ENCODE measurements at regions not wholly inside any gene's neighbourhood (a gene's known extent, or its start where the extent isn't known, plus 50 kb on each side); places are given as distances from the start of the nearest gene placed in this dataset.

DNA sequence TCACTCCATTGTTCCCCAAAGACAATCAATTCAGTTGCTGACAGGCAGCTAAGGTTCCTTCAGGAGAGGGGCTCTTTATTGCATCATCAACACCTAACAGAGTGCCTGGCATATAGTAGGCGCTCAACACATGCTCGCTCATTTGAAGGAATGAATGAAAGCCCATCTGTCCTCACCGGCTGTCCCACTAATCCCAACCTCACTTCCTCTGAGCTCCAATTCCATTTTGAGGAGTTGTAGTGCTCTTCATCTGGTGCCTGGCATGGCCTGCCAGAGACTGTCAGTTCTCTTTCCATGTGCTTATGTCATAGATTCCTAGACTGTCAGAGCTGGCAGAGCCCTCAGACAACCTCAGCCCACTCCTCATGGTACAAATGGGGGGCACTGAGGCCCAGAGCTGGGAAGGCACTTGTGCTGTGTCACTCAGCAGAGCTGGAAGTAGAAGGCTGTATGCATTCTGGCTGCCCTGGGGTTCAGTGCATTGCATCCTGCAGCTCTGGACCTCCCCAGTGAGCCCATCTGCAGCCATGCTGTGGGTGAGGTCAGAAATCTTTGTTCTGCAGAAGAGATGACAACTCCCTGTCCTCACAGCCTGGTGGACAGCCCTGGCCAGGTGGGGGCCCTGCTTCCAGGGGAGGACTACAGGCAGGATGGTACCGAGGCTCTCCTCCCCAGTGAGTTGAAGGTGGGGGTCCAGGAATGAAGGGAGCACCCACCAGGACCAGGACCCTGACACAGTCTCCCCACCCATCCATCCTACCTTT lies 134.9 kb upstream of the PJA1 start:
- no peak overlapping the region for H3K4me3 ChIP-seq
- H3K27ac ChIP-seq (ENCODE audit: low read depth in 1 of 2, low read length in 1 of 2): no peak overlapping the region
- DNase-seq (no peak), ATAC-seq (ENCODE audit: insufficient read depth, low FRiP score) (no peak)
- TF ChIP-seq, protein P1, sequence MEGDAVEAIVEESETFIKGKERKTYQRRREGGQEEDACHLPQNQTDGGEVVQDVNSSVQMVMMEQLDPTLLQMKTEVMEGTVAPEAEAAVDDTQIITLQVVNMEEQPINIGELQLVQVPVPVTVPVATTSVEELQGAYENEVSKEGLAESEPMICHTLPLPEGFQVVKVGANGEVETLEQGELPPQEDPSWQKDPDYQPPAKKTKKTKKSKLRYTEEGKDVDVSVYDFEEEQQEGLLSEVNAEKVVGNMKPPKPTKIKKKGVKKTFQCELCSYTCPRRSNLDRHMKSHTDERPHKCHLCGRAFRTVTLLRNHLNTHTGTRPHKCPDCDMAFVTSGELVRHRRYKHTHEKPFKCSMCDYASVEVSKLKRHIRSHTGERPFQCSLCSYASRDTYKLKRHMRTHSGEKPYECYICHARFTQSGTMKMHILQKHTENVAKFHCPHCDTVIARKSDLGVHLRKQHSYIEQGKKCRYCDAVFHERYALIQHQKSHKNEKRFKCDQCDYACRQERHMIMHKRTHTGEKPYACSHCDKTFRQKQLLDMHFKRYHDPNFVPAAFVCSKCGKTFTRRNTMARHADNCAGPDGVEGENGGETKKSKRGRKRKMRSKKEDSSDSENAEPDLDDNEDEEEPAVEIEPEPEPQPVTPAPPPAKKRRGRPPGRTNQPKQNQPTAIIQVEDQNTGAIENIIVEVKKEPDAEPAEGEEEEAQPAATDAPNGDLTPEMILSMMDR (IDR thresholded peaks at IDR 0.05; ENCODE audit: control extremely low read depth, extremely low read depth): no peak
- no peaks in the 10 kb centered on the region for H3K9me3 ChIP-seq (ENCODE audit: control insufficient read depth in 4 of 4, insufficient read depth in 3 of 4, low read length in 3 of 4)
- H3K27me3 ChIP-seq (ENCODE audit: control insufficient read depth in 3 of 3, insufficient read depth in 3 of 3, low read length in 2 of 3): peaks cover 0 to 3% (median 3%) of the 10 kb centered on the region in 3 donors
- no peaks in the 10 kb centered on the region for H3K4me1 ChIP-seq (ENCODE audit: control insufficient read depth in 5 of 5, insufficient read depth in 5 of 5, low read length in 5 of 5)
- no peak overlapping the region for H3K9ac ChIP-seq (ENCODE audit: insufficient read depth in 1 of 2, low read length in 2 of 2)
- WGBS, 2 donors: 74 to 79% methylated on average over 4 of the region's 4 CpGs
- no peaks in the 10 kb centered on the region for H3K36me3 ChIP-seq (ENCODE audit: control insufficient read depth in 4 of 4, insufficient read depth in 4 of 4, low read length in 4 of 4)

DNA sequence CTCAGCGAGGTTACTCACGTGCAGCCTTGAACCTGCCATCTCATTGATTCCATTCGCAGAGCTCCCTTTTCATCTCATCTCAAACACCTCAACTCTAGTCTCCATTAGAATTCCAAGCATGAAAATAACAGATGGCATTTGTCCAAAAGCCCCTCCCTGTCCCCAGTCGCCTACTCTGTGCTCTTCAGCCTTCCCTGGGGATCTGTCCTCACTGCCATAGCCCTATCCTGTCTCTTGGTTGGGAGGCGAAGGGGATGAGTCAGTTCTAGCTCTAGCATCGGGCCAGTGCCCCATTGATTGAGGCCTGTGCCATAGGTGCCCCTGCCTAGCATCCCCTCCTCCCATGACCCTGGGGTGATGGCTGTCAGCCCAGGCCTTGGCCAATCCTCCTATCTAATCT lies 134.0 kb upstream of the PJA1 start:
- no peaks in the 10 kb centered on the region for H3K9me3 ChIP-seq (ENCODE audit: control insufficient read depth in 4 of 4, insufficient read depth in 3 of 4, low read length in 3 of 4)
- no peak overlapping the region for H3K4me3 ChIP-seq
- no peak overlapping the region for H3K27ac ChIP-seq (ENCODE audit: low read depth in 1 of 2, low read length in 1 of 2)
- H3K27me3 ChIP-seq (ENCODE audit: control insufficient read depth in 3 of 3, insufficient read depth in 3 of 3, low read length in 2 of 3): peaks cover 0 to 3% (median 3%) of the 10 kb centered on the region in 3 donors
- ATAC-seq (ENCODE audit: insufficient read depth, low FRiP score): no peak
- TF ChIP-seq, protein P1 (IDR thresholded peaks at IDR 0.05; ENCODE audit: control extremely low read depth, extremely low read depth): no peak
- DNase-seq: no peak
- H3K4me1 ChIP-seq (ENCODE audit: control insufficient read depth in 5 of 5, insufficient read depth in 5 of 5, low read length in 5 of 5): no peaks in the 10 kb centered on the region
- no peak overlapping the region for H3K9ac ChIP-seq (ENCODE audit: insufficient read depth in 1 of 2, low read length in 2 of 2)
- WGBS, 2 donors: 76 to 99% methylated on average over 6 of the region's 6 CpGs
- H3K36me3 ChIP-seq (ENCODE audit: control insufficient read depth in 4 of 4, insufficient read depth in 4 of 4, low read length in 4 of 4): no peaks in the 10 kb centered on the region

DNA sequence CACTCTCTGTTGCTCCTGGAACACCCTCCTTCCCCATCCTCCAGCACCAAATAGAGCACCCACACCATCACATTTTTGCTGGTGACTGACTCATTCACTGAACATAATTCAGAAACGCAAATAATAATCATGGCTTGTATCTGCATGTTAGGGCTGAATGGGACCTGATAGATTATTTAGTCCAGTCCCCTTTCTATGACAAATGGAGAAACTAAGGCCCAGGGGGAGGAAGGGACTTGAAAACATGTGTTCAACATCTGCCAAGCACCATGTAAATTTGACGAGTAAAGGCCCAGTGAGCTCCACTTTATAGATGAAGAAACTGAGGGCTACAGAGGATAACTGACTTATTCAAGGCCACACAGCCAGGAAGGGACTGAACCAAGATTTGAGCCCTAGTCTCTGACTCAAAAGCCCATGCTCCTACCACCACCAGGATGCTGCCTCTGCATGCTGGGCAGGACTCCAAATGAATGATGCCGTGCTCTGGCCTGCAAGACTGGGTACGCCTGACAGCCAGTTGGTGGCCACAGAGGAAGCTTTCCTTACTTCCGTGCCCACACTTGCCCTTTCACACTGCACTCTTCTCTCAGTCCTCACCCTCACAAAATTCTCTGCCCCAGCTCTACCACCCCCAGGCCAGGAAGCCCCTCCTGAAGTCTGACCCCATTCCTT lies 133.3 kb upstream of the PJA1 start:
- 77 to 91% methylated on average over 4 to 5 of the region's 5 CpGs for WGBS, 2 donors

More for the DNA sequence above, 133.3 kb upstream of the PJA1 start:
- no peak for DNase-seq
- Histone ChIP-seq H3K9me3 (ENCODE audit: control insufficient read depth in 4 of 4, insufficient read depth in 3 of 4, low read length in 3 of 4) (no peaks in the 10 kb centered on the region), H3K27ac (ENCODE audit: low read depth in 1 of 2, low read length in 1 of 2) (no peak overlapping the region), H3K9ac (ENCODE audit: insufficient read depth in 1 of 2, low read length in 2 of 2) (no peak overlapping the region), H3K4me1 (ENCODE audit: control insufficient read depth in 5 of 5, insufficient read depth in 5 of 5, low read length in 5 of 5) (no peaks in the 10 kb centered on the region), H3K36me3 (ENCODE audit: control insufficient read depth in 4 of 4, insufficient read depth in 4 of 4, low read length in 4 of 4) (no peaks in the 10 kb centered on the region), H3K27me3 (ENCODE audit: control insufficient read depth in 3 of 3, insufficient read depth in 3 of 3, low read length in 2 of 3) (peaks cover 0 to 3% (median 3%) of the 10 kb centered on the region in 3 donors), H3K4me3 (no peak overlapping the region)
- no peak for ATAC-seq (ENCODE audit: insufficient read depth, low FRiP score)
- TF ChIP-seq, protein P1 (IDR thresholded peaks at IDR 0.05; ENCODE audit: control extremely low read depth, extremely low read depth): no peak

Data from lung (tissue), 11 donors.